ENCODE measurements at regions not wholly inside any gene's neighbourhood (a gene's known extent, or its start where the extent isn't known, plus 50 kb on each side); places are given as distances from the start of the nearest gene placed in this dataset.

- intact Hi-C loops (cut with micrococcal nuclease), result no loop called here
- no peak for ATAC-seq (ENCODE audit: low read depth)
- CTCF ChIA-PET, result no interaction called here
- Histone ChIP-seq H3K4me3 (ENCODE audit: control extremely low read depth in 1 of 5, extremely low read depth in 1 of 5, insufficient read depth in 1 of 5, low read depth in 2 of 5, low read length in 4 of 5) (no peak overlapping the region), H4K20me1 (ENCODE audit: control insufficient read depth, insufficient read depth, low read length, poor library complexity, severe bottlenecking) (peaks cover 42% of the 10 kb centered on the region), H3K9me3 (ENCODE audit: control extremely low read depth in 1 of 3, control insufficient read depth in 2 of 3, insufficient read depth in 1 of 3, low read length in 2 of 3) (no peaks in the 10 kb centered on the region), H3K4me1 (ENCODE audit: control insufficient read depth in 2 of 2, insufficient read depth in 2 of 2, low read length in 2 of 2) (no peaks in the 10 kb centered on the region), H3K27ac (ENCODE audit: low read length in 2 of 2) (no peak overlapping the region), H3K27me3 (replicated peaks in 1 of 4; ENCODE audit: control extremely low read depth in 1 of 4, control insufficient read depth in 3 of 4, insufficient read depth in 4 of 4, low read length in 3 of 4) (no peaks in the 10 kb centered on the region), H3K36me3 (replicated peaks in 1 of 2; ENCODE audit: control extremely low read depth in 1 of 2, control insufficient read depth in 1 of 2, extremely low read depth in 1 of 2, insufficient read depth in 2 of 2, low read length in 1 of 2) (no peaks in the 10 kb centered on the region), H3K79me2 (ENCODE audit: control insufficient read depth, insufficient read depth, low read length) (peaks cover 96% of the 10 kb centered on the region), H2AFZ (ENCODE audit: insufficient read depth, low read depth, low read length, poor library complexity, severe bottlenecking) (no peak overlapping the region), H3K4me2 (replicated peaks; ENCODE audit: low read depth, low read length, poor library complexity, severe bottlenecking) (no peak overlapping the region), H3K9ac (ENCODE audit: low read length) (no peak overlapping the region)
- Mint-ChIP-seq H3K4me1 (peaks cover 18% of the 10 kb centered on the region), H3K9me3 (ENCODE audit: insufficient read depth) (peaks cover 4% of the 10 kb centered on the region), H3K4me3 (no peak overlapping the region), H3K27ac (no peak overlapping the region), H3K27me3 (no peaks in the 10 kb centered on the region)
- no CpG with 5 or more reads among the region's 3 CpGs for WGBS (ENCODE audit: insufficient coverage)
- POLR2A ChIA-PET, result no interaction called here
- DNase-seq, result no peak
- no peak for TF ChIP-seq EZH2 (IDR thresholded peaks at IDR 0.05; ENCODE audit: borderline replicate concordance, insufficient read depth, low read depth, low read length, poor library complexity, severe bottlenecking)
- TF ChIP-seq, protein P1, sequence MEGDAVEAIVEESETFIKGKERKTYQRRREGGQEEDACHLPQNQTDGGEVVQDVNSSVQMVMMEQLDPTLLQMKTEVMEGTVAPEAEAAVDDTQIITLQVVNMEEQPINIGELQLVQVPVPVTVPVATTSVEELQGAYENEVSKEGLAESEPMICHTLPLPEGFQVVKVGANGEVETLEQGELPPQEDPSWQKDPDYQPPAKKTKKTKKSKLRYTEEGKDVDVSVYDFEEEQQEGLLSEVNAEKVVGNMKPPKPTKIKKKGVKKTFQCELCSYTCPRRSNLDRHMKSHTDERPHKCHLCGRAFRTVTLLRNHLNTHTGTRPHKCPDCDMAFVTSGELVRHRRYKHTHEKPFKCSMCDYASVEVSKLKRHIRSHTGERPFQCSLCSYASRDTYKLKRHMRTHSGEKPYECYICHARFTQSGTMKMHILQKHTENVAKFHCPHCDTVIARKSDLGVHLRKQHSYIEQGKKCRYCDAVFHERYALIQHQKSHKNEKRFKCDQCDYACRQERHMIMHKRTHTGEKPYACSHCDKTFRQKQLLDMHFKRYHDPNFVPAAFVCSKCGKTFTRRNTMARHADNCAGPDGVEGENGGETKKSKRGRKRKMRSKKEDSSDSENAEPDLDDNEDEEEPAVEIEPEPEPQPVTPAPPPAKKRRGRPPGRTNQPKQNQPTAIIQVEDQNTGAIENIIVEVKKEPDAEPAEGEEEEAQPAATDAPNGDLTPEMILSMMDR (IDR thresholded peaks at IDR 0.05), result no peak
Observed at GRCh38 chr3:15851735-15852134, 54.0 kb upstream of the ANKRD28 start.

DNA sequence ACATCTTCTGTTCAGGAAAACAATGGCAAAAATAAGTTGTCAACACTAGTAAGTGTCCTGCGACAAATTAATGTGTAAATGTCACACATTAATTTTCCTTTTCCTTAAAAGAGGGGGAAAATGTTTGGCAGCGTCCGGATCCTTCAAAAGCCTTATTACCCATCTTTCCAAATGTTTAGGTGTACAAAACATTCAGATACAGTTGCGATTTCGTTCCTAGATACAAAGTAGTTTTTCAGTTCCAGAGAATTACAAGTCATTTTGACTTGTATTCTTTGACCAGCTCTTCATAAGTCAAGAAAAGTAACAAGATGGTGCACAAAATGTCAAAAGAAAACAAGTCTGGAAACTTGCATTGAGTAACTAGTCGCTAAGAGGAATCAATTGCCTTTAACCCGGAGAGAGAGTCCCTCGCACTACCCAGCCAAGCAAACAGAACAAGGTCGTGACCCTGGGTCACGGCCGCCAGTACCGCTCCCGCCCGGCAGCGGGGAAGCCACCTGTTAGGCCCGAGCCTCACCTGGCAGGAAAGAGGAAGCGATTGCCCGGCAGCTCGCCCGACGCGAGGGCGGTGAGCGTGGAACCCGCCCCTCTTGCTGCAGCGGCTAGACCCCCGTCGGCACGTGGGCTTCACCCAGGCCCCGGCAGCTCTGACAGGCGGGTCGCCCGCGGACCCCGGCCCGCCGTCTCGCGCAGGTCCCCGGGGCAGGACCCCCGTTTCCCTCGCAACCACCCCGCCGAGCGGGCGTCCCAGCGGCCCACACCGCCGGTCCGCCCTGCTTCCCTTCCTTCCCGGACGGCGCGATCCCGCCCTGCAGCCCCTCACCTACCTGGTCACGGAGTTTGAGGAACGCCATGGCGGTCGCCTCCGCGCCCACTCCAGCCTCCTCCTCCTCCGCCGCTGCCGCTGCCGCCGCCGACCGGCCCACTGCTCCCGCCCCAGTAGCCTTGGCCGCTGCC, 61.0 kb upstream of the ANKRD28 start:
- H3K27ac Mint-ChIP-seq, result peak overlapping the region; percentile 90
- POLR2A ChIA-PET, result no interaction called here
- peak overlapping the region; percentile 88 for H3K9ac ChIP-seq (ENCODE audit: low read length)
- H3K36me3 ChIP-seq (replicated peaks in 1 of 2; ENCODE audit: control extremely low read depth in 1 of 2, control insufficient read depth in 1 of 2, extremely low read depth in 1 of 2, insufficient read depth in 2 of 2, low read length in 1 of 2), result no peaks in the 10 kb centered on the region
- H3K79me2 ChIP-seq (ENCODE audit: control insufficient read depth, insufficient read depth, low read length), result peaks cover 44% of the 10 kb centered on the region
- TF ChIP-seq, protein P1 (IDR thresholded peaks at IDR 0.05), result no peak
- TF ChIP-seq EZH2 (IDR thresholded peaks at IDR 0.05; ENCODE audit: borderline replicate concordance, insufficient read depth, low read depth, low read length, poor library complexity, severe bottlenecking), result no peak
- no peaks in the 10 kb centered on the region for H3K27me3 ChIP-seq (replicated peaks in 1 of 4; ENCODE audit: control extremely low read depth in 1 of 4, control insufficient read depth in 3 of 4, insufficient read depth in 4 of 4, low read length in 3 of 4)
- no peaks in the 10 kb centered on the region for H3K9me3 ChIP-seq (ENCODE audit: control extremely low read depth in 1 of 3, control insufficient read depth in 2 of 3, insufficient read depth in 1 of 3, low read length in 2 of 3)
- CTCF ChIA-PET, result no interaction called here
- peak overlapping the region; percentile 32 to 87 (median 77) for H3K4me3 ChIP-seq (ENCODE audit: control extremely low read depth in 1 of 5, extremely low read depth in 1 of 5, insufficient read depth in 1 of 5, low read depth in 2 of 5, low read length in 4 of 5)
- intact Hi-C loops (cut with micrococcal nuclease), result loop anchor here (1.0 to 5.0 kb wide), 5 partner anchors 62 to 1207 kb away; partner anchors contain the start of genes ANKRD28, BTD, CAPN7 and CCDC174
- peak; percentile 90 for DNase-seq
- H2AFZ ChIP-seq (ENCODE audit: insufficient read depth, low read depth, low read length, poor library complexity, severe bottlenecking), result peak overlapping the region; percentile 90
- peaks cover 27% of the 10 kb centered on the region for H3K4me1 Mint-ChIP-seq
- under 1% methylated on average over 65 of the region's 70 CpGs for WGBS (ENCODE audit: insufficient coverage)
- H3K27me3 Mint-ChIP-seq, result no peaks in the 10 kb centered on the region
- H3K4me2 ChIP-seq (replicated peaks; ENCODE audit: low read depth, low read length, poor library complexity, severe bottlenecking), result peak overlapping the region; percentile 97
- peaks cover 6% of the 10 kb centered on the region for H4K20me1 ChIP-seq (ENCODE audit: control insufficient read depth, insufficient read depth, low read length, poor library complexity, severe bottlenecking)
- H3K4me1 ChIP-seq (ENCODE audit: control insufficient read depth in 2 of 2, insufficient read depth in 2 of 2, low read length in 2 of 2), result peaks cover 10 to 16% of the 10 kb centered on the region in 2 donors
- peak overlapping the region; percentile 73 to 87 for H3K27ac ChIP-seq (ENCODE audit: low read length in 2 of 2)
- H3K9me3 Mint-ChIP-seq (ENCODE audit: insufficient read depth), result peaks cover 2% of the 10 kb centered on the region
- peak; percentile 63 for ATAC-seq (ENCODE audit: low read depth)
- H3K4me3 Mint-ChIP-seq, result peak overlapping the region; percentile 86
